HepG2 (cell line): ENCODE measurements at regions not wholly inside any gene's neighbourhood (a gene's known extent, or its start where the extent isn't known, plus 50 kb on each side); places are given as distances from the start of the nearest gene placed in this dataset.

Experiments used
- ATAC-seq: fragments of 200-7000 bp; cut with Tn5 transposase; 3 replicates; pipeline ENCODE4 v1.9.1; 2020; ENCODE audit warnings: mild to moderate bottlenecking, moderate library complexity
- BruUV-seq: library from RNA; stranded (reverse); fragments of 400-500 nt; replicated peaks from 2 replicates; lab custom pipeline; 2021; lab: Mats Ljungman, UMichigan
- CTCF ChIA-PET: fragments of 300-600 bp; formaldehyde crosslinking; extraction: SDS; loops from one replicate; lab custom pipeline; 2021; ENCODE audit warnings: low total read pairs, inconsistent platforms, low intra/inter-chr PET ratio; lab: Yijun Ruan, JAX
- POLR2A ChIA-PET: fragments of 350-600 bp; sonication (Branson Sonifier 250); formaldehyde crosslinking; loops from one replicate; lab custom pipeline; 2020; ENCODE audit warnings: antibody characterized with exemption, inconsistent platforms; lab: Yijun Ruan, JAX
- DNase-seq: peaks from one replicate; pipeline ENCODE4 v3.0.0-alpha.2; 2015; ENCODE audit warnings: low spot score
- FAIRE-seq: peaks from 3 replicates; lab custom pipeline; 2011; peaks lifted over from hg19 to GRCh38; lab: Jason Lieb, UNC
- H2AFZ ChIP-seq: one replicate; pipeline ENCODE4 v1.6.1; 2011; ENCODE audit warnings: low read length, inconsistent platforms
- H3K27ac ChIP-seq: fragments of 300-600 bp; 3 replicates; pipeline ENCODE4 v1.8.0; 2011; ENCODE audit warnings: mixed run types, mild to moderate bottlenecking, mixed read lengths, low read length, inconsistent platforms; ENCODE audit not compliant: insufficient read depth; ENCODE audit errors: extremely low read length
- H3K27me3 ChIP-seq, 2 experiments: fragments of 200-600 bp in 1 of 2; 2 replicates in 1 of 2; 3 replicates in 1 of 2; pipeline versions ENCODE4 v1.6.0 to v1.8.0; 2011; ENCODE audit warnings: low read length in 2 of 2, mild to moderate bottlenecking in 2 of 2, moderate library complexity in 2 of 2, inconsistent platforms in 1 of 2; ENCODE audit not compliant: insufficient read depth in 2 of 2, control insufficient read depth in 1 of 2
- H3K36me3 ChIP-seq, 2 experiments: fragments of 200-600 bp in 1 of 2; replicated peaks in 1 of 2; 2 replicates in 1 of 2; 3 replicates in 1 of 2; pipeline versions ENCODE4 v1.5.1 to v1.8.0; 2011; ENCODE audit warnings: low read length in 2 of 2, inconsistent platforms in 1 of 2; ENCODE audit not compliant: insufficient read depth in 2 of 2, control insufficient read depth in 1 of 2
- H3K4me1 ChIP-seq: 2 replicates; pipeline ENCODE4 v1.5.1; 2012; ENCODE audit warnings: low read length, inconsistent platforms; ENCODE audit not compliant: insufficient read depth
- H3K4me2 ChIP-seq: 2 replicates; pipeline ENCODE4 v1.6.0; 2011; ENCODE audit warnings: low read depth, low read length, inconsistent platforms
- H3K4me3 ChIP-seq, 3 experiments: fragments of 200-600 bp in 1 of 3; sonication (generic), shearing (Covaris generic) in 1 of 3; replicated peaks in 1 of 3; 2 replicates each; pipeline ENCODE4 v1.5.1; 2011 to 2016; ENCODE audit warnings: low read length in 3 of 3, inconsistent platforms in 2 of 3, low read depth in 2 of 3, mild to moderate bottlenecking in 2 of 3, control low read depth in 1 of 3, mixed read lengths in 1 of 3; ENCODE audit not compliant: insufficient read depth in 1 of 3
- H3K79me2 ChIP-seq: one replicate; pipeline ENCODE4 v1.6.1; 2011; ENCODE audit warnings: low read length, inconsistent platforms; ENCODE audit not compliant: insufficient read depth
- H3K9ac ChIP-seq: 2 replicates; pipeline ENCODE4 v1.6.0; 2011; ENCODE audit warnings: mild to moderate bottlenecking, low read depth, low read length, inconsistent platforms; ENCODE audit not compliant: insufficient read depth
- H3K9me3 ChIP-seq: 2 replicates; pipeline ENCODE4 v1.5.1; 2012; ENCODE audit warnings: mild to moderate bottlenecking, low read length
- H4K20me1 ChIP-seq: 2 replicates; pipeline ENCODE4 v1.6.0; 2011; ENCODE audit warnings: inconsistent platforms, mild to moderate bottlenecking, low read length, moderate library complexity; ENCODE audit not compliant: insufficient read depth
- AHR ChIP-seq: IDR thresholded peaks from 2 replicates; pipeline ENCODE4 v1.6.1; 2018; ENCODE audit warnings: missing genetic modification reagents, missing compliant biosample characterization
- DPF2 ChIP-seq: sonication (generic); formaldehyde crosslinking; IDR thresholded peaks from 2 replicates; pipeline ENCODE4 v1.4.0; 2020; ENCODE audit warnings: mild to moderate bottlenecking, low read depth, missing genetic modification reagents, borderline replicate concordance
- GTF2F1 ChIP-seq: fragments of 150-350 bp; IDR thresholded peaks from 2 replicates; pipeline ENCODE4 v1.6.1; 2014; ENCODE audit warnings: low read length
- HNRNPLL ChIP-seq: fragments of 200-400 bp; formaldehyde crosslinking; IDR thresholded peaks from 2 replicates; pipeline ENCODE4 v1.6.1; 2017; ENCODE audit warnings: mild to moderate bottlenecking, low read depth, low read length; ENCODE audit not compliant: poor library complexity, severe bottlenecking
- HOXA7 ChIP-seq: sonication (generic); formaldehyde crosslinking; IDR thresholded peaks from 2 replicates; pipeline ENCODE4 v1.8.1; 2022; ENCODE audit warnings: mild to moderate bottlenecking, missing genetic modification reagents, moderate library complexity
- SP140L ChIP-seq: sonication (generic); formaldehyde crosslinking; IDR thresholded peaks from 2 replicates; pipeline ENCODE4 v1.4.0; 2020; ENCODE audit warnings: missing genetic modification reagents, borderline replicate concordance
- WGBS: methylation state at CpG from one replicate; pipeline ENCODE4 v1.1.6; 2017; ENCODE audit warnings: low lambda C conversion rate; 5-methylcytosine and 5-hydroxymethylcytosine counted together
- in situ Hi-C: cut with HindIII; loops from 2 replicates; pipeline ENCODE4 v1.10.0; 2017; ENCODE audit warnings: low pct_unique_long_range_greater_than_20kb; ENCODE audit not compliant: extremely low pct_ligation_motif_present
- intact Hi-C: fragments of 100-400 bp; cut with micrococcal nuclease; formaldehyde crosslinking; loops from one replicate; pipeline ENCODE4 v1.10.0; 2022; ENCODE audit not compliant: unreplicated experiment

GRCh38 chr10:10596256-10596655 lies 421.4 kb upstream of the CELF2 start:
- FAIRE-seq (no peak), ATAC-seq (no peak), DNase-seq (no peak)
- no peaks in the 10 kb centered on the region for H4K20me1 ChIP-seq
- 0% methylated on average over 1 of the region's 2 CpGs for WGBS
- in situ Hi-C loops (no loop called here), intact Hi-C loops (no loop called here)
- no peaks in the 10 kb centered on the region for H3K27me3 ChIP-seq
- TF ChIP-seq HNRNPLL = no peak
- TF ChIP-seq DPF2 (CRISPR knock-in tag) = no peak
- no peak for TF ChIP-seq AHR (CRISPR knock-in tag)
- TF ChIP-seq SP140L (CRISPR knock-in tag) = no peak
- H3K9me3 ChIP-seq = peaks cover 57% of the 10 kb centered on the region
- BruUV-seq = no TSS peak
- H3K4me3 ChIP-seq = no peak overlapping the region
- H3K4me1 ChIP-seq = no peaks in the 10 kb centered on the region
- H2AFZ ChIP-seq = no peak overlapping the region
- POLR2A ChIA-PET = no interaction called here
- H3K36me3 ChIP-seq = no peaks in the 10 kb centered on the region
- H3K79me2 ChIP-seq = no peaks in the 10 kb centered on the region
- H3K9ac ChIP-seq = no peak overlapping the region
- H3K4me2 ChIP-seq = no peak overlapping the region
- no peak overlapping the region for H3K27ac ChIP-seq
- CTCF ChIA-PET = no interaction called here

- intact Hi-C loops (no loop called here), in situ Hi-C loops (no loop called here)
- Histone ChIP-seq H4K20me1 (no peaks in the 10 kb centered on the region), H3K4me1 (no peaks in the 10 kb centered on the region), H3K9me3 (peaks cover 51% of the 10 kb centered on the region), H2AFZ (no peak overlapping the region), H3K36me3 (no peaks in the 10 kb centered on the region), H3K27me3 (no peaks in the 10 kb centered on the region; a peak in 1 of 5 replicates), H3K79me2 (no peaks in the 10 kb centered on the region), H3K9ac (no peak overlapping the region), H3K27ac (no peak overlapping the region), H3K4me2 (no peak overlapping the region), H3K4me3 (no peak overlapping the region)
- CTCF ChIA-PET = no interaction called here
- FAIRE-seq (no peak), ATAC-seq (no peak), DNase-seq (no peak)
- no peak for TF ChIP-seq HOXA7 (CRISPR knock-in tag)
- TF ChIP-seq GTF2F1 = no peak
- POLR2A ChIA-PET = no interaction called here
- BruUV-seq = no TSS peak
- WGBS = 17% methylated on average over 5 of the region's 5 CpGs
Measured at GRCh38 chr10:10598297-10598696, 419.4 kb upstream of the CELF2 start.
